HG02642 (cell line): ENCODE measurements at regions not wholly inside any gene's neighbourhood (a gene's known extent, or its start where the extent isn't known, plus 50 kb on each side); places are given as distances from the start of the nearest gene placed in this dataset.
A peak's percentile ranks its signal among the peaks of the same experiment; 100 is the strongest.

Experiments used
- ATAC-seq: cut with Tn5 transposase; IDR thresholded peaks from one replicate; pipeline ENCODE4 v1.9.1; 2021; ENCODE audit warnings: mild to moderate bottlenecking; ENCODE audit not compliant: unreplicated experiment, poor library complexity

DNA sequence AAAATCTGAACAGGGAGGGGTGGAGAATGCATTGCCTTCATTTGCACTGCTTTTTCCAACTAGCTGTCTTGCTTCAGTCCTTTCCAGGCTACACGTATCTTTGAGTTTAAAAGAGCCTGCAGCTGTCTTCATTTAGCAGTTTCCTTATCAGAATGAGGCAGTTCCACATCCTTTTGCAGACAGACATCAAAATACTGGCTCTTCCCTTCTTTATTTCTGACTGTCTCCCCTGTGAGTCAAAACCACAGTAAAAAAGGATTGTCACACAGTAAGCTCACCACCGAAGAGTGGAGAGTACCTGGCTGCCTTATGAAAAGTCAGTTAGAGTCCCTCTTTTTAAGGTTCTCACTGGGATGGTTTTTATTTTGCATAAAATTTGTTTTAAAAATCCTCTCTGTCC is 205.5 kb upstream of the CD96 start:
- ATAC-seq: no peak

DNA sequence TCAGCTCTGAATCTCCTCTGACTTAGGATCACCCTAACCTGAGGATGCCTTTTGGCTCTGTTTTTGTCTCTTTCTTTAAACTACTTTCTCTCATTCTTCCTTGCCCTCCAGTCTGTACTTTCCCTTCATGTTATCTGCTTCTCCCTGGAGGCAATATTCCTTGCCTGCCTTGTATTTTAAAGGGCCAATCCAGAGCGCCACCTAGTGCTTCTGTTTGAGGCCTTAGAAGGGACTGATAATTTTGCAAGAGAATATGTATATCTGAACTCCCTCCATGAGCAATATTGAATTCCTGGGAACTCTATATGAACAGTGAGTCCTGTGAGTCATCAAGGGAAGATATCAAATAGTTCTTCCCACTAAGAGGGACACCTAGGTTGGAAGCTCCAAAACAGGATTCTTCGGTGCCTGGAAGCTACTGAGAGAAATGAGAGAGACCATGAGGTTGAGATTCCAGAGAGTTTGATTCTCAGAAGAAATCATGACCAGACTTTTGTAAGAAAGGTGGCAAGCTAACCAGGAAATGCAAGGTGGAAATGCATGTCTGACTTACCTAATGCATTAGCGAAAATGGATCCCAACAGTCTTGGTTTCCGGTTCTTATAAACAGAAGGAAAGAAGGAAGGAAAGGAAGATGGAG is 203.8 kb upstream of the CD96 start:
- ATAC-seq: peak; percentile 52

DNA sequence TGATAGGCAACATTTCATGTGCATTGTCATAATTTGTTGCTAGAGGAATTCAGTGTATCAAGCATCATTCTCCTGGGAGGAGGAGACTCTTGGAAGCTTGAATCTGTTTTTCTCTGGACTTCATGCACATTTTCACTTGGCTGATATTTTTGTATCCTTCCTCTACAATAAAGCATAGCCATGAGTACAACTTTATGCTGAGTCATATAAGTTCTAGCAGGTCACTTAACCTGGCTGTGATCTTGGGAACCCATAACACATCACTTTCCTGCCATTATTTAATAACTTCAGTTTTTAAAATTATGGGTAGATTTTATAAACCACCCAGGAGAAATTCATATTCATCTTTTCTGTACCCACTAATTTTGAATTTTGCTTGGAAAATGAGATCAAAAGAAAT is 203.0 kb upstream of the CD96 start:
- no peak for ATAC-seq

DNA sequence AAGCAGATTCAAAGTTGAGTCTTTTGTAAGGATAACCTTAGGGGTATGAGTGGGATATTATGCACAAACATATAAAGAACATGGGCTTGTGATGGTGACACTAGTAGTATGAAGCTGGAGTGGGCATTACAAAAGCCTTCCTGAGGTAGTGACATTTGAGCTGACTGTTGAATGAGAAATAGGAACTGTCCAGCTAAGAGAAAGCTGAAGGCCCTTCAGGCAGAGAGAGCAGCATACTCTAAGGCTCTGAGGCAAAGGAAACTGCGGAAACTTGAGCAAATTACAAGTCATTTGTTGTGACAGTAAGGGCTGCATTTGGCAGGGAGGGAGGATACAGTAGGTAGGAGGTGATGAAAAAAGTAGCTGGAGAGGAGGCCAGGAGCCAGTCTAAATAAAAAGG is 190.7 kb upstream of the CD96 start:
- ATAC-seq: no peak

DNA sequence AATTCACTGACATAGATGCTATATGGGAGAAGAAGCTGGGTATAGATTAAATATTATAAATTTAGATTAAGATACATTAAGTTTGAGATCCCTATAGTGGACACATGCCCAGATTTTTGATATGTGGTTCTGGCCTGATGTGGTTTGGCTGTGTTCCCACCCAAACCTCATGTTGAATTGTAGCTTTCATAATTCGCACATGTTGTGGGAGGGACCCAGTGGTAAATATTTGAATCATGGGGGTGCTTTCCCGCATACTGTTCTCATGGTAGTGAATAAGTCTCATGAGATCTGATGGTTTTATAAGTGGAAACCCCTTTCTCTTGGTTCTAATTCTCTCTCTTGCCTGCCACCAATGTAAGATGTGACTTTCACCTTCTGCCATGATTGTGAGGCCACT is 189.4 kb upstream of the CD96 start:
- ATAC-seq: no peak

DNA sequence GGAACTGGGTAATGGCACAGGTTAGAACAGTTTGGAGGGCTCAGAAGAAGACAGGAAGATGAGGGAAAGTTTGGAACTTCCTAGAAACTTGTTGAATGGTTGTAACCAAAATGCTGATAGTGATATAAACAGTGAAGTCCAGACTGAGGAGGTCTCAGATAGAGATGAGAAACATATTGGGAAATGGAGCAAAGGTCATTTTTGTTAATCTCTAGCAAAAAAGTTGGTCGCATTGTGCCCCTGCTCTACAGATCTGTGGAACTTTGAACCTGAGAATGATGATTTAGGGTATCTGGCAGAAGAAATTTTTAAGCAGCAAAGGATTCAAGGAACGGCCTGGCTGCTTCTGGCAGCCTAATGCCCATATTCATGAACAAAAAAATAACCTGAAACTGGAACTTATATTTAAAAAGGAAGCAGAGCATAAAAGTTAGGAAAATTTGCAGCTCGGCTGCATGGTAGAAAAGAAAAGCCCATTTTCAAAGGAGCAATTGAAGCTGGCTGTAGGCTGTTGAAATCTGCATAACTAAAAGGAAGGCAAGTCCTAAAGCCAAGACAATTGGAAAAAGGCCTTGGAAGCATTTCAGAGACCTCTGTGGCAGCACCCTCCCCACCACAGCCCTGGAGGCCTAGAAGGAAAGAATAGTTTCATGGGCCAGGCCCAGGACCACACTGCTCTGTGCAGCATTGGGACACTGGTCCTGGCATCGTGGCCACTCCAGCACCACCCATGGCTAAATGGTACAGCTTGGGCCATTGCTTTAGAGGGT is 182.6 kb upstream of the CD96 start:
- no peak for ATAC-seq

DNA sequence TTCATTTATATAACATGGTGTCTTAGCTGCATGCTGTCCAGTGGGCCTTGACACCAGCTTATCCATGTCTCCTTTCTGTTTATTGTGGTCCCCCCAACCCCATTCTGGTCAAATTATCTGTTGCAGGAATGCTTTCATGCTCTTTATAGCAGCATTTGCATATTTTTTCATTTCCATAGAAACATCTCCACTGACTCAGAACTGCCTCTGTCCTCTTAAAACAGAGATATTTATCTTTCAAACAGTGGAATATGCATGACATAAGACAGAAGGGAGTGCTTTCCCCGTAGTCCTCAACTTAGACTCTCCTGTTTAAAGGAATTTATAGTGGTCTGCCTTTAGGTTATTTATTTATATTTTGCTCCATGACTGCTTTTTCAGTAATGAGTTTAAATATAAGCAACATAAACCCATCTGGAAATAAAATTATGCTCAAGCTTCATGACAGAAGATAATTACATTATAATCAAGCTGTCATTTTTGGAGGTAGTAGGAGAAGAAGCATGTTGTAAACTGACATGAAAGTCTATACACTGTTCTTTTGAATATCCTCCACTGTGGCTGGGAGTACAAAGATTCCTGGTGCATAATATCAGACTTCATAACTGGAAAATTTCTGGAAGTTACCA is 179.5 kb upstream of the CD96 start:
- ATAC-seq: no peak

DNA sequence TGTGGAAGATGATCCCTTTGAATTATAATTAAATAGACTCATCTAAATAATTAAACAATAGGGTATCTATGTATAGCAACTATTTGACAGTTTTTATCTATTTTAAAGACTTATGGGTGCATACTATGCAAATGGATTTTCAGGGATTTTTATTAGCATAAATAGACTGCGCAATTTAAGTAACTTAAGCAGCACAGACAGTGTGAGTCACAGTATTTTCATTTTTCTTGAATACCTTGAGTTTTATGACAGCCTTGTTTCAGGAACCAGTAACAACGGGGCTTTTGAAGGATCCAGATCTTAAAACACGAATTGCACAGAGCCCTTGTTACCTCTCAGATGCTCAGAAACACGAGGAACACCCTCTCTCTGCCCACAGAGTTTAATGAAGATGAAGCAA is 175.5 kb upstream of the CD96 start:
- no peak for ATAC-seq

DNA sequence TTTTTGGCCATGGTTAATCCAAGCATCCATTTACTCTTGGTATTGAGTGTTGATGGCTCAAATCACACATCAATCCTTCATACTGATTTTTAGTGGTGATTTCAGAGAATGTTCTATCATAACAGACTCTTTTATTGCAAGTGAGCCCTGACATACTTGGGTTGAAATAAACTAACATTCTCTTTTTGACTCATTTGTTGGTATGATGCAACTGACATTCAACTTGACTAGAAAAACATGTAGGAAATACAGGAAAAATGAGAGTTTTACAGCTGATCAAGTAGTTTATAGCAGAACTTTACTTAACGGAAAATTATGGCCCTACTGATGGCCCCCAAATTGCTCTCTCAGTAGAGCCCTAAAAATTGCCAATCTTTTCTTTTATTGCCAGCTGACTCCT is 173.9 kb upstream of the CD96 start:
- no peak for ATAC-seq

DNA sequence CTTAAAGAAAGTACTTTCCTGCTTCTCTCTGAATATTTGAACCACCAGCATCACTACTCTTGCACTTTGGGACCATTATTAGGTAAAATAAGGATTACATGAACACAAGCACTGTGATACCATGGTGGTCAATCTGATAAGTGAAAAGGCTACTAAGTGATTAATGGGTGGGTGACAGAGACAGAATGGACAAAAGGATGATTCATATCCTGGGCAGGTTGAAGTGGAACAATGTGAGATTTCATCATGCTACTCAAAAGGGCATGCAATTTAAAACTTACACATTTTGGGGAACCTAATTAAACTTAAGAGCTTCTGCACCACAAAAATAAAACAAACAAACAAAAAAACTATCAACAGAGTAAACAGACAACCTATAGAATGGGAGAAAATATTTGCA is 172.0 kb upstream of the CD96 start:
- ATAC-seq: no peak

DNA sequence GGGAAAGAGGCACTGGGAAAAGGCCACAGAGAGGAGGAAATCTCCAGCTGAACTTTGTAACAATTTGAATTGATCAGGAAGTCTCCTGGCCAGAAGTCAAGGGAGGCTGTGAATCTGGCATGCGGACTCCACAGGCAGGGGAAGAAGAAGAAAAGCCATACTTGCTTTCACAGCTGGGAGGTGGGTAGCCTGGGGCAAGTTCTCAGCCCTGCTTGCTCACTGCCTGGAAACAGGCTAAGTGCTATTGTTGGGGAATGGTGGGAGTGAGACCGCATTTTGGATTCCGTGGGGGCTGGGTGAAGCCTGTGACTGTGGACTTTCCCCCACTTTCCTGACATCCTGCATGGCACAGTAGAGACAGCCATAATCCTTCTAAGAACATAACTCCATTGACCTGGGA is 168.8 kb upstream of the CD96 start:
- no peak for ATAC-seq

DNA sequence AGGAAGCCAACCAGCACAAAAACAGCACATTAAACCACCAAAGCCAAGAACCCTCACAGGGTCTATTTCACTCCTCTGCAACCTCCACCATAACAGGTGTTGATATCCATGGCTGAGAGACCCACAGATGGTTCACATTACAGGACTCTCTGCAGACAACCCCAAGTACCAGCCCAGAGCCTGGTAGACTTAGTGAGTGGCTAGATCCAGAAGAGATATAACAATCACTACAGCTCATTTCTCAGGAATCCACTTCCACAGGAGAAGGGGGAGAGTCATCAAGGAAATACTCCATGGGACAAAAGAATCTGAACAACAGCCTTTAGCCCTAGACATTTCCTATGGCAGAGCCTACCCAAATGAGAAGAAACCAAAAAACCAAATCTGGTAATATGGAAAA is 168.1 kb upstream of the CD96 start:
- no peak for ATAC-seq

DNA sequence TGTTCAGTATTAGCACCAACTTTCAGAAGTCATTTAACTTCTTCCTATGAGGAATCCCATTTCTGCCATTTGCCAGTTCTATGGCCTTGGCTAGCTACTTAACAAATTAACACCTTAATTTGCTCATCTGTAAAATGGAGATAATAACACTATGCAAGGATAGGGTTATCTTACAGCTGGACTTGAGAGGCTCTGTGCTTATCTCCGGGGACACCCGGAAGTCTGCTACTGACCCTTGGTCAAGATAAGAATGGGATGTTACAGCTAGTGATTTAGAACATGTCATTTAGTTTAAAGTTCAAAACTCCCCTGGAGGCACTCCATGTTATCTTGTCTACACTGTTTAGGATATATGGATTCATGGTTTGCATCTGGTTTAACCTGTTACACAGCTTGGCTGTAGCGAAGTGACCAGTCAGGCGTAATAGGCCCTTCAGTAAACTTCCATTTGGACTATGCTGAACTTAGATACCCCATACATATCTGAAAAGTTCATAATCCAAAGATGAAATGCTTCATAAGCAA is 156.0 kb upstream of the CD96 start:
- ATAC-seq: no peak

DNA sequence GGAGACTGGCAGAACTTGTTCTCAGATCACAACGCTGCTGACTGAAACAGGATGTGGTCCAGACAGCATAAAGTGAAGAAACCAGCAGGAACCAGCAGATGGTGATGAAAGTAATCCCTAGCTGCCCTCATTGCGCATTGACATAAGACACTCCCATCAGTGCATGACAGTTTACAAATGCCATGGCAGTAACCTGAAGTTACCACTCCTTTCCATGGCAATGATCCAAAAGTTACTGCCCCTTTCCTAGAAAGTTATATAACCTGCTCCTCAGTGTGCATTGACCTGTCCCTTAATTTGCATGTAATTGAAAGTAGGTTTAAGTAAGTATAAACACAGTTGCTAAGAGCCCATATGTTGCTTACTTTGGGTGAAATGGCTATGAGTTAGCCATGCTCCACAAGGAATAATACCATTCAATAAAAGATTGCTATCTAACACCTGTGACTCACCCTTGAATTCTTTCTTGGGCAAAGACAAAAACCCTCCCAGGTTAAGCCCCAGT is 149.1 kb upstream of the CD96 start:
- no peak for ATAC-seq

DNA sequence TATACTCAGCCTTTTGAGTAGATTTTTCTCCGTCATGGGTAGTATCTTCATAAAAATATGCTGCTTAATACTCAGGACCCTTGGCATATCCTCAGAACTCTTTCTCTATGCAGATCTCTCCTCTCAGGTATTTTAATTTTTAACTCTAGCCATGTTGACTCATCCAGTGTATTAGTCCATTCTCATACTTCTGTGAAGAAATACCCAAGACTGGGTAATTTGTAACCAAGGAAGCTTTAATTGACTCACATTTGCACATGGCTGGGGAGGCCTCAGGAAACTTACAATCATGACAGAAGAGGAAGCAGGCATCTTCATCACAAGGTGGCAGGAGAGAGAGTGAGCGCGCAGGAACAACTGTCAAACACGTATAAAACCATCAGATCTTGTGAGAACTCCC is 129.3 kb upstream of the CD96 start:
- no peak for ATAC-seq

DNA sequence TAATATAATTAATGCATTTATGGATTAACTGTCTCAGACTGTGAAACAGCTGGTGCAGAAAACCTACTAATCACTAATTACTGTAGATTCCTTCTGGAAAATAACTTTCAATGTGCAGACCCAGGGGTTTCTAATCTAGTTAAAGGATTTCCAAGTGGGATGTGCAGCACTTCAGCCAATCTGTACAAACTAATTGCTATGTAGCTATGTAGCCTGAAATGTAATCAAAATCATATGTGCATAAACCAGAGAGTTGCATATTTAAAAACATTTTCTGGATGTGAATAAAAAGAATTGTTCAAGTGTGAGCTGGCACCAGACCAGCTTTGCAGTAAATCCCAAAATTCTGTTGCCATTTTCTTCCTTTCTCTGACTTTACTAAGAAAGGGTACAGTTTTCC is 127.5 kb upstream of the CD96 start:
- no peak for ATAC-seq

DNA sequence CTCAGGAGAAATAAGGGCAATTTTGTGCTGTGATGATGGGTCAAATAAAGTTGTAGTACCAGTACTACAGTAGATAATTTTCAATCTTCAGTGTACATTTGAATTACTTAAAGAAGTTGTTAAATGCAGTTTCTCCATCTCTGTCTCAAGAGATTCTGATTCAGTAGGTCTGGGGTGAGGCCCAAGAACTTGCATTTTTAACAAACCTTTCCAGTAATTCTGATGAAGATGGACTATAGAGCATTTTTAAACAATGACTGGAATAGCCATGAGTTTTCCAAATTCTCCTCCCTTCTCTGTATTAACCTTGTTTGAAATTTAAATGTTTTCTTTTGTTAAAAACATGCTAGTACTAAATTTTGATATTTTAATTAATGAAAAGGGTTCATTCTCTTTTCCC is 127.0 kb upstream of the CD96 start:
- no peak for ATAC-seq

DNA sequence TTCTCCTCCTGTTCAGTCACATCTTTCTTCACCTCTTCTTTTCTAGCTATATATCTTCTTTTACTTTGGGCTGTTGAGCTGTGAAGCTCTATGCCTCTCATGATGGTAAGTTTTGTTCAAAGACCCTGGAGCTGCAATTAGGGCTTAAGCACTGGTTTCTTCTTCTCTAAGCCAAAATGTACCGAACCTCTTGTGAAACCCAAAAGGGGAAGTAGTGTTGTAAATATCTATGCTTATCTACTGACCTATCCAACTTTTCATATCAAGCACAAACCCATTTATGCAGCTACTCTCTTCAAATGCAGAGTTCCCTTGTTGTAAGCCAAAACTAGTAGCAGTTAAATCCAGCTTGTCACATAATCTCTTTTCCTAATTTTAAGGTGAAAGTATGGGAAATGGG is 123.6 kb upstream of the CD96 start:
- no peak for ATAC-seq

DNA sequence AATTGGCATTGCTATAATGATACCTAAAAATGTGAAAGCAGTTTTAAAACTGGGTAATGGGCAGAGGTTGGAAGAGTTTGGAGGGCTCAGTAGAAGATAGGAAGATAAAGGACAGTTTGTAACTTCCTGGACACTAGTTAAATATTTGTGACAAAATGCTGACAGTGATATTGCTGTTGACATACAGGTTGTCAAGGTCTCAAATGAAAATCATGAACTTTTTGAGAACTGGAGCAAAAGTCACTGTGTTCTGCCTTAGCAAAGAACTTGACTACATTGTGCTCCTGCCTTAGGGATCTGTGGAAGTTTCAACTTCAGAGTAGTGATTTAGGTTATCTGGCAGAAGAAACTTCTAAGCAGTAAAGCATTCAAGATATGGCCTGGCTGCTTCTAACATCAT is 113.7 kb upstream of the CD96 start:
- ATAC-seq: no peak

DNA sequence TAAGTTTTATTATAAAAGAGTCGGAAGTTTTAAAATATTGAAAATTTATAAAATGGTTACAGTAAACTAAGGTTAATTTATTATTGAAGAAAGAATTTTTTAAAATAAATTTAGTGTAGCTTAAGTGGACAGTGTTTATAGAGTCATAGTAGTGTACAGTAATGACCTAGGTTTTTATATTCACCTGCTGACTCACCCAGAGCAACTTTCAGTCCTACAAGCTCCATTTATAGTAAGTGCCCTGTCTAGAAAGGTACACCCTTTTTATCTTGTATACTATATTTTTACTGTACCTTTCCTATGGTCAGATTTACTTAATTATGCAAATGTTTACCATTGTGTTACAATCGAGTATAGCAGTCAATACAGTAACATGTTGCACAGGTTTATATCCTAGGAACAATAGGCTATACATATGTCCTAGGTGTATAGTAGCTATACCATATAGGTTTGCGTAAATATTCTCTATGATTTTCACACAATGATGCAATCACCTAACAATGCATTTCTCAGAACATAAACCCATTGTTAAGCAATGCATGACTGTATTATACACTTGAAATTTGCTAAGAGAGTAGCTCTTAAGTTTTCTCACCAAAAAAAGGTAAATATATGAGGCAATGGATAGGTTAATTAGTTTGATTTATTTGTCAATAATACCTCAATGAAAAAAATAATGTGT is 106.9 kb upstream of the CD96 start:
- no peak for ATAC-seq

DNA sequence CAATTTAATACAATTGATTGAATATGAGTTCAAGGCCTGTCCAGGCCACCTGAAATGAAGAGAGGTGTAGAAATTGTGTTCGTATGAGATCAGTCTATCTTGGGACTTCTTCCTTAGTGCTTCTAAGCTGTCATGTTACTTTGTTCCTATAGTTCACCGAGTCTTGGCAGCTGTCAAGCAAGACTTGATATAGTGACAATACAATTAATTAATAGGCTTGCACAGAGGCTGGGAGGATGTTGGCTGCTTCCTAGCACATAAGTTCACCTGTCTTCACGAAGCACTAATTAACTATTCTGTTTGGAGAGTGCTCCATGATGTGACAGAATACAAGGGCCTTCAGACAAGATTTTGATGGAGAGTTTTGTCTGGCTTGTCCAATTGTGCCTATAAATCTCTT is 103.7 kb upstream of the CD96 start:
- ATAC-seq: no peak
